GM18511 (cell line): ENCODE measurements at regions not wholly inside any gene's neighbourhood (a gene's known extent, or its start where the extent isn't known, plus 50 kb on each side); places are given as distances from the start of the nearest gene placed in this dataset.
A peak's percentile ranks its signal among the peaks of the same experiment; 100 is the strongest.
"Not testable (repeated sequence)": the region's sequence is repeated elsewhere in the genome, so short reads cannot be mapped to it uniquely, and the experiment has no call there.

Source experiments
- ATAC-seq: cut with Tn5 transposase; IDR thresholded peaks from one replicate; pipeline ENCODE4 v1.9.1; 2021; ENCODE audit warnings: mild to moderate bottlenecking, moderate library complexity; ENCODE audit not compliant: unreplicated experiment

DNA sequence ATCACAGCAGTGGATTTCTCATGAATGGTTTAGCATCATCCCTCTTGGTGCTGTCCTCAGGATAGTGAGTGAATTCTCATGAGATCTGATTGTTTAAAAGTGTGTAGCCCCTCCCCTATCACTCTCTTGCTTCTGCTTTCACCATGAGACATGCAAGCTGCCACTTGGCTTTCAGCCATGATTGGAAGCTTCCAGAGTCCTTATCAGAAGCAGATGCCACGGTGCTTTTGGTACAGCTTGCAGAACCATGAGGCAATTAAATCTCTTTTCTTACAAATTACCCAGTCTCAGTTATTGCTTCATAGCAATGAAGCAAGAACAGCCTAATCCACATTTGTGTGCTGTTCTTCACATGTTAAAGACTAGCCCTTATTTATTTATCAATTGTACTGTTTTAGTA is 495.2 kb upstream of the EPHA6 start:
- no peak for ATAC-seq

DNA sequence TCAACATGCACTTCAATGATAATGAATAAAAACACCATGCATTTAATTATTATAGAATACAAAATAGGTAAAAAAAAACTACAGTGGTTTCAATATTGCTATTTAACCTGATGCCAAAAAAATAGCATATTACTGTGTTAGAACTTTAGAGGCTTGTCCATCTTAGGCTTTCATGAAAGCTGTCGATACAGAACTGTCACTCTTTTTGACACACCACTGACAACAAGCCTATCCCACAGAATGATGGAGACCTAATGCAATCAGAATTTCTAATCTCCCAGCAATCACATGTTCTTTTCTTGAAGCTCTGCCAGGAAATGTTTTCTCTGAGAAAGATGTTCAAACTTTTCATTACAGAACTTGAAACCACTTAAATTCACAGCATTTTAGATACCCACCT is 490.3 kb upstream of the EPHA6 start:
- no peak for ATAC-seq

DNA sequence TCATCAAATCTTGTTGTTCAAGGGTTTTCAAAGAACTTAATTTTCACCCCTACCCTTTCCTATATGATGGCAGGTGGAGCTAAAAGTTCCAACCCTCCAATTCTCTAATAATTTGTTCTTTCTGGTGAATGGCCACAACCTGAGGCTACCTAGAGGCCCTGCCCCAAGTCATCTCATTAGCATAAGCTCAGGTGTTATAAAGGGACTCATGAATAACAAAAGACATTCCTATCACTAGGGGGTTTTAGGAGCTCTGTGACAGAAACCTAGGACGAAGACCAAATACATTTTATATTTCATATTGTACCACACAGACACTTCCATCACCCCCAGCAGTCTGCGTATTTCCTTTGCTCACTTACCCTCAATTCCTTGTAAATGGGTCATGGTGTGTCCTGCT is 483.6 kb upstream of the EPHA6 start:
- ATAC-seq, result no peak

DNA sequence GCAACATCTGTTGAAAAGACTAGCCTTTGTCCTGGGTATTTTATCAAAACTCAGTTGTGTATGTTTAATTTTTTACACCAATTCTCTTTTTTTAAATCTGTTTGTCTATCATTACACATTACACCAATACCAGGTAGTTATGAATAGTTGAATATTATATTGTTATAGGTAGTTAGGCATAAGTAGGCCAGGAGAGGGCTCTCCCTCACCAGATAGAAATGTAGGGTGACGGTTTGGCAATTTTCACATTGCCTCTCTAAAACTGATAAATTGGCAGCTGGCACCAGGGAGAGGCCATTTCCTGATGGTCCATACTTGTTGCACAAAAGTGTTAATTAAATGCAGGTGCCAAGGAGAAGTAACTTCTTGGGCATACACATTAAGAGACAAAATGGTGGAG is 483.1 kb upstream of the EPHA6 start:
- ATAC-seq, result peak; percentile 58

DNA sequence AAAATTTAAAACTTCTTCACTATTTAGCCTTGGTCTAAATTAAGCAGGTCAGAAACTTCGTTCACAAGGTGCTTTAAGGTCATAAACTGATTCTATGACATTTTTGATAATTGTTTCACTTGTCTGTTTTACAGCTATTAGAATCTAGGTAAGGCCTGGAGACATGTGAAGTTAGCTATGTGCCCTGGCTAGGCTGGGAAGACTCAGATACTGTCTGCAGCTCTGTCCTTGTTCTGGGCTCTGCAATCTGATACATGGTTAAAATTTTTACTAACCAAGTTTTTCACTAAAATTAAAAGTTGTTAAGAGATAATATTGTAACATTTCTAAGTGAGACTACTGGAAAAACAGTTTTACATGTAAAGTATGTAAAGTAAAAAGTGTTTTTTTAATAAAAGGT is 479.6 kb upstream of the EPHA6 start:
- no peak for ATAC-seq

DNA sequence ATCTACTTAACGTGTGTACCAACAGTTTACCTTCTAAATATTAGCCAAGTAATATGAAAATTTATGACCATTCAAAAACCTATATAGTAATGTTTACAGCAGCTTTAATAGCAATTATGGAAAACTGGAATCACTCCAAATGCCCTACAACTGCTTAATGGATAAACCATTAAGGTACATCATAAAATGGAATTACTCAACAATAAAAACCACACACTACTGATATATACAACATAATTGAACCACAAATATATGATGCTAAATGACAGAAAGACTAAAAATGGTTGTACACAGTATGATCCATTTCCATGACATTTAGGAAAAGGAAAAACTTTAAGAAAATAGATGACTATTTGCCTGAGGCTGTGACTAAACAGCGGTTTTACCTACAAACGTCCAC is 467.1 kb upstream of the EPHA6 start:
- no peak for ATAC-seq

DNA sequence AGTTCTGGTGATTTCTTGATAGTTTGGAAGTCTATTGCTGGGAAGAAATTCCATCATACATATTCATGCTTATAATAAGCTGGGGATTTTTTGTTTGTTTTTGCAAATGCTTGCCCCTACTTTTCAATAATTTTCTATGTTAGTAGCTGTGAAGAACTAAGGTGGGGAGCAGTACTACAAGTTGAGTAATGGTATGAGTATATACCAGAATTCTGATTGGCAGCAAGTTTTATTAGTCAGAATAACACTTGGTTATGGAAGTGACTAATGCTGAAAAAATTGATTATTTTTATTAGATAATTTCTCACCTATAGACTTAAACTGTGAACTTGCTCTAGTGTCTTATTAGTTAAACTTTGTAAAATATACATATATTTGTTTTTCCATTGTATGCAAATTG is 462.8 kb upstream of the EPHA6 start:
- not testable (repeated sequence) for ATAC-seq

DNA sequence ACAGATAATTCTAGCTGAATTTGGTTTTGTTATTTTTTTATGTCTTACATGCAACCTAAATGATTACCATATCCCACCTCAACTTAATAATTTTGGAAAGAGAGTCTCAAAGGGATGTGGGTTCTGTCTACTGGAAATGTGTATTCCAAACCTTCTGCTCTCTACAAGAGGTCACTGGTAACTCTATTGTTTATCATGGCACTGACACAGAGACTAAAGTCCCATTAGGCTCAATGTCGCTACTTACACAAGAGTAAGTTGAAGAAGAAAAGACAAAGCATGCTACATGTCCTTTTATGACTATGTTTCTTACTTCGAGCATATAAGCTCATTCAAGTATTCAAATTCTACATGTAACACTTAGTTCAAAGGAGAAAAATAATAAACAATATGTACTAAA is 460.3 kb upstream of the EPHA6 start:
- no peak for ATAC-seq

DNA sequence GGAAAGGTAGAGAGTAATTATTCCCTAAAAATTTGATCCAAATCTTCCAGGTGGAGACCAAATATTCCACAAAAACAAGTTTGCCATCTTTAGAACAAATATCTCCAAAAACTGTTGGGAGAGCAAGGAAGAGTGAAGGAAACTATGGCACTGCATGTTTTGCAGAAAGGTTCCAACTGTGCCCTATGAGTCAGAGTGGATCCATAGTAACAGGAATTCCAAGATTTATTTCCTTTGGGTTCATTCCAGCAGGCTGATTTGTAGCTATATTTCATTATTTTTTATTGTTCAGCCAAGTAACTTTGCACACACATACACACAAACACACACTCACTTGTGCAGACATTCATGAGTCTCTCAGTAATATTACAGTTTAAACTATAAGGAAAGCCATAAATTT is 459.7 kb upstream of the EPHA6 start:
- ATAC-seq, result no peak

DNA sequence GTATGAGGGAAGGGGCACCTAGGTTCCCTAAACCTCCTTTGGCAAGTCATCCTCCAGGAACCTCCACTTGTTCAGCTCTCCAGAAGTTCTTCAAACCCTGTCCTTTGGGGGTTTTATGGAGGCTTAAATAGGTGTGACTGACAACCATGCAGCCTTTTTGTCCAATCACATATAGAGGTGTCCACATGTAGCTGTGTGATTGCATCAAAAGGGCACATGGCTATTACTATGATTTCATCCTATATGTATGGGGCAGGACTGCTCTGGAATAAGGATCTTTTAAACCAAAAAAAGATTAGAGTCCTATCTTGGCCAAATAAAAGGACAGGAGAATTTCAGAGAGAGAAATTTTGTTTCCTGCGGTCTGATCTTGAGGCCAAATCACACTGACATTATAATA is 453.2 kb upstream of the EPHA6 start:
- no peak for ATAC-seq

DNA sequence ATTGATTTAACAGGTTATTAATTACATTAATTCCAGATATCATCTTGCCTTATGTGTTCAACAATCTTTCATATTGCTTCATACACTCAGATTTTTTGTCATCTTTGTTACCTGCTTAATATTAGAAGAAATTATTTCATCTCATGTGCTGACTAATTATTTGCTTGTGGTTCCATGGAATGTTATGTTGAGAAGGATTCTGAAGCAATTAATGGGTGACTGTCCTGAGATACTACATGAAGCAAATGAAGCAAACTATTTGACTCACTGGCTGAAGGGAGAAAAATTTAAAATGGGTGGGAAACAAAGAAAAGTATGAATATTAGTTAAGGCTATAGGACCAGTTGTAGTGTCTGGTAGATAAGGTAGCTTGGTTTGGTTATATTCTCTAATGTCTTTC is 443.8 kb upstream of the EPHA6 start:
- no peak for ATAC-seq

DNA sequence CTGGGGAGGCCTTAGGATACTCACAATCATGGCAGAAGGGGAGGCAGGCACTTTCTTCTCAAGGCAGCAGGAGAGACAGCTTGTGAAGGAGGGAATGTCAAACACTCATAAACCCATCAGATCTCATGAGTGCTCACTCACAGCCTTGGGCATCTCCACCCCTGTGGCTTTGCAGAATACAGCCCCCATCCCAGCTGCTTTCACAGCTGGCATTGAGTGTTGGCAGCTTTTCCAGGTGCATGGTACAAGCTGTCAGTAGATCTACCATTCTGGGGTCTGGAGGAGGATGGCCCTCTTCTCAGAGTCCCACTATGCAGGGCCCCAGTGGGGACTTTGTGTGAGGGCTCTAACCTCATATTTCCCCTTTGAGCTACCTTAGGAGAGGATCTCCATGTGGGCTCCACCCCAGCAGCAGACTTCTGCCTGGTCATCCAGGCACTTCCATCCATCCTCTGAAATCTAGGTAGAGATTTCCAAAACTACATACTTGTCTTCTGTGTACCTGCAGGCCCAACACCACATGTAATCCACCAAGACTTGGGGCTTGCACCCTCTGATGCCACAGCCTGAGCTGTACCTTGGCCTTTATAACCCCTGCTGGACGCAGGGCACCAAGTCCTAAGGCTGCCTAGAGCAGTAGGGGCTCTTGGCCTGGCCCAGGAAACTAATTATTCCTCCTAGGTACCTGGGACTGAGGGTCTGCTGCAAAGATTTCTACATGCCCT is 404.2 kb upstream of the EPHA6 start:
- ATAC-seq, result no peak

DNA sequence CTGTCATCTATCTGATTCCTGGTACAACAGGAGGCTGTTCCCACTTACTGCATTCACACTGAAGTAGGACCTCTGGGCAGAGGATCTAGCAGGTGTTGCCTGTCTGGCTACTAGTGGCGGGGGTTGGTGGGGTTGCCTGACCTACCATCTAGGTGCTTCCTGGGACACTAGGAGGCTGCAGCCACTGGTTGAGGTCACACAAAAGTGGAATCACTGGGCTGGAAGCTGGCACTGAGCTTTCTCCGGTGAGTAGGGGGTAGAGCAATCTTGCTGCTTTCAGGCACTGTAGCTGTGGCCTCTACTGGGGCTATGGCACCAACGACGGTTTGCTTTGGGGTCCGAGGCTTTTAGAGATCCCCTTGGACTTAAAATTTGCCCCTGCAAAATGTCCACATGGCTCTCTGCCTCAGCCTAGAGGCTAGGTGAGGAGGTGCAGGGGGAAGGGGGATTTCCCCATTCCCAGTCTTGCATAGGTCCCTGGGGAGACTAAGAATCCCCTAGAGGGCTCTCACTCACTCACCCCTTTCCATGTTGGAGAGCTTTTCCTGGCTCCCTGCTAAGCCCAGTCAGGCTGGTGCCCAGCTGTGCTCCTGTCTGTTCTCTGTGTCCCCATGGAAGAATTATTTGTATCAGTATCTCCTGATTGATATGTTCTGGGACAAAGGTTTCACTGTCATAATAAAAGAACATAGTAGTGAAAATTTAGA is 397.7 kb upstream of the EPHA6 start:
- ATAC-seq, result no peak

DNA sequence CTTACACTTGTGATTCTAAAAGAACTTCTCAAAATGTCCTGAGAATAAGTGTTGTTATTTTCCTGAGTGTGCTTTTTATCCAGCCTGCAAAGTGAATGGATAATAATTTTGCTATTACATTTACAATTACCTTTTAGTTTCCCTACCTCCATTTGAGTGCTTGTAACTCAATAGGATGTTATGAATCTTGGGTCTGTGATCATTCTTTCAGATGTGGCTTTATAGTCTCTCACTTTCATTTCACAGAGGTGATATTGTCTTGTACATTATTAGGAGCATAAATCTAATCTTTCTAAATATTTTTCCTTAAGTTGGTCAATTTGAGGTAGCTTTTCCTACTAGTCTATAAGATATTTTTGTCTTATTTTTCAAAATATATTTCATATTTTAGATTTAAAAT is 386.3 kb upstream of the EPHA6 start:
- ATAC-seq, result no peak

DNA sequence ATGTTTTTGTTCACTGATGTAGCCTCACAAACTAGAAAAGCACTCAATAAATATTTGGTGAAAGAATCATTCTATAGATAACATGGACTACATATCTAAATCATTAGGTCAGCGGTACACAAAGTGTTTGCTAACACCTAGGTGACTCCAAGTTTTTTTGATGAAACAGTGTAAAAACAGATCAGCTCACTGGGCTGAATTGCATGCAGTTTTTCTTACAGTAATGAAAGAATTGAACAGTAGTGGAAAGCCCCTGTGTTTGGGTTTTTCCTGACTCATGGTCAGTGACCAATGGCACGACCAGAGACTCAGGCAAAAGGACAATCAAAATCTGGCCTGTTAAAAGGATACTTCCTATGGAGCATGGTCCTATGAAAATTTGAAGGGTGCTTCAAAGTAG is 384.3 kb upstream of the EPHA6 start:
- peak; percentile 46 for ATAC-seq

DNA sequence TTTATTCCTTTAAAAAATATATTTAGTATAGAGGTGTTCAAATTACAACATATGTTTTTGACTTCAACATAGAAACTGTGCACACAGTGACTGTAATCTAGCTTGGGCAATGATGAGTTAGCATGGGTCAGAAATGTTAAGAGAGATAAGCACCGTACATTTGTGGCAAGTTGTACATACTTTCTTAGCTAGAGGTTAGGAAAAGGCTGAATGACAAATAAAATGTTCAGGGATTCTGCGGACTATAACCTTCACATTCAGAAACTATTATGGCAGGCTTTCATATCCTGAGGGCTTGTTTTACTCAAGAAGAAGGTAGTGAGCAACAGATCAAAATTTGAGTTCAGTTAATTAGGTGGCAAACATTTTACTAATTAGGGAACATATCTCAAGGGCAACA is 379.7 kb upstream of the EPHA6 start:
- no peak for ATAC-seq

DNA sequence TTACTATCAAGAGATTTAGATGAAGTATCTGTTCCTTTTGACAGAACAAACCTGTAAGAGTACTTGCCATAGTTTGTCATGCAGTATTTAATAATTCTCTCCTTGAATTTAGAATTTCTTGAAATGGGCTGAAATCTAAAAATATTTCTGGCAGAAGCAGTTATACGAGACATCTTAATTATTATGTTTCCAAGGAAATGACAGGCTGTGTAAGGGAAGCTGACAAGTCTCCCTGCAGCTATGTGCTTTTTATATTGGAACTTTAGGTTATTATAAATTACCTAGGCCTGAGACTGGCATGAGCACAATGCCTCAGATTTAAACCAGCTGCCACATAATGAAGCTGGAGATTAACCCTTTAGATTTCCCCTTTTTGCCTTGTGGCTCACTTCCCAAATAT is 365.0 kb upstream of the EPHA6 start:
- no peak for ATAC-seq

DNA sequence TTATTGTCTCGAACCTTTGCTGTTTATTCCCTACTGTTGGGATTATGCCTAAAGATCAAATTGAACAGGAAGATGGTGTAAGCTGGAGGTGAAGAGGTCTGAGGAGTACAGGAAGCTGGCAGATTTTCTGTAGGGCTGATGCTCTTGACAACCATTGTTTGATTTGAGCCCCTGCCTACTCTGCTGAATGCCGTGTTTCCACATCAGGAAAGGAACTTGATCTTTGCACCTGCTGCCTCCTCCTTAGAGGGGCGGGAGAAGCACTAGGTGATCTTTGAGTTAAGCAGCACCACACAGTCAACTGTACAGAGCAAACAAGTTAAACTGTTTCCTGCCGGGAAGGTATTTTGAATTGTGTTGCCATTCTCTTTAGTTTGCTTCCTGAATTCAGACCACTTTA is 364.6 kb upstream of the EPHA6 start:
- no peak for ATAC-seq

DNA sequence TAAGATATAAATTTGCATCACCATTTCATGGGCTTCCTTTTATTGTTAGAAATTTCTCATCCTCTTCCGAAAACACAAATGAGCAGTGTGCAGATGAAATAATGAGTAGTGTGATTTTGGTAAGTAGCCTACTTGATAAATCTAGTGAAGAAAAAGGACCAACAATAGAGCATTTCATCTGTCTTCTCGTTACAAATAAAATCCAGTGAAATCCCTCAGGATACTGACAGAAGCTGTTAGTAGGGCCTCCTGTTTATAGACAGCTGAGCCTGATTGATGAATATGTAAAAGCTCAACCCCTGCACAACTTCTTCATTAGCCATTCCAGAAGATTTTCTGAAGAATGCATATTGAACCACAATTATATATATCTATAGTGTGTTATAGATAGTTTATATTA is 363.7 kb upstream of the EPHA6 start:
- no peak for ATAC-seq

DNA sequence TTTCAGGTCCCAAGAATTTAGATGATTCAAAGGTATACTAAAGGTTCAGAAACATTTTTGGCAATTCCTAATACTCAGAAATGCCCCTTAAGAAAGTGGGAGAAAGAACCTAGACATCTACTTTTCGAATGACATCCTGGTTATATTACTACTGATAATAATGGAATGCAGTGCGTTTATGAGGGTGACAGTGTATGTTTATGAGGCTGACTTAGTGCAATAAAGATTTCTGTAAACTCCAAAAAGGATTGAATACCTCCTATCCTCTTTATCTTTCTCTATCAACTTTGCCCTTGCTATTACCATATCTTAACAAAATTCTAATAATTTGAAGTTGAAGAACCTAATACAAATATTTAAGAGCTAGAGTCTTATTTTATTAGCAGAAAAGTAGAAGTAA is 348.9 kb upstream of the EPHA6 start:
- ATAC-seq, result no peak

DNA sequence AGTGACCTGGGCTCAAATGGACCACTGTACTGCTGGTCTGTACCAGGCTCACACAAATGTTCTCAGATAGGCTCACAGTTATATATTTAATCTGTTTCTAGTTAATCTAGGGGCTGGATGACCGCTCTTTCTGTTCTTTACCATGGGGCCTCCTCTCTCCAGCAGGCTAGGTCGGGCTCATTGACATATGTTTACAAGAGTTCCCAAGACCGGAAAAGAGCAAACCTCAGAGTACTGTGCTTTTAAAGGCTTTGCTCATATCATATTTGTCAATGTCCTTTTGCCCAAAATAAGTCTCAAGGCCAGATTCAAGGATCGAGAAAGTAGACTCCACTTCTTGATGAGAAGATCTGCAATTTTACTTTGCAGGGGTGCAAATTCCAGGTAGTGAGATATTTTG is 348.0 kb upstream of the EPHA6 start:
- no peak for ATAC-seq

DNA sequence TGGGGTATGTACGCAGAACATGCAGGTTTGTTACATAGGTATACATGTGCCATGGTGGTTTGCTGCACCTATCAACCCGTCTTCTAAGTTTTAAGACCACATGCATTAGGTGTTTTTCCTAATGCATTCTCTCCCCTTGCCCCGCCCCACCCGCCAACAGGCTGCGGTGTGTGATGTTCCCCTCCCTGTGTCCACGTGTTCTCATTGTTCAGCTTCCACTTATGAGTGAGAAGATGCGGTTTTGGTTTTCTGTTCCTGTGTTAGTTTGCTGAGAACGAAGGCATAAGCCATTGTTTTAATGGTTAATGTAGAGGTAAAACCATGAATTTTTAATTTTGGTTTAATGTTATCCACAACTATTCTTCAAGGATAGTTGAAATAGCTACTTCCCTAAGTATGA is 346.8 kb upstream of the EPHA6 start:
- ATAC-seq, result no peak

DNA sequence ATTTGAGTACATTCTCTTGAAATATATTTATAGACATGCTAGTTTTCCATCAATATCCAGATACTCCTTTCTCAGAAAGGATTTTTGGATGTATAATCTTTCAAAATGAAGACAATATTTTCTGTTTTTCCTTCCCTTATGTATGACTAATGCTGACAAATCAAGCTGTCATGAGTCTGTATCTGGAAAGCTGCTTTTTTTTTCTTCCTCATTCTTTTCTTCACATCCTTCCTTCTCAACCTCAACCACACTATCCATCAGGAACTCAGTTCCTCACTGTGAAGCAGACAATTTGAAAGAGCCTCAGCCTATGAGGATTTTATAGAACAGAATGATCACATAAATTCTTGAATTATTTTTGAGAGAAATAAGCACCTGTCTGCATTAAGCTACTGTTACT is 335.9 kb upstream of the EPHA6 start:
- no peak for ATAC-seq
